ENCODE measurements at regions not wholly inside any gene's neighbourhood (a gene's known extent, or its start where the extent isn't known, plus 50 kb on each side); places are given as distances from the start of the nearest gene placed in this dataset.

DNA sequence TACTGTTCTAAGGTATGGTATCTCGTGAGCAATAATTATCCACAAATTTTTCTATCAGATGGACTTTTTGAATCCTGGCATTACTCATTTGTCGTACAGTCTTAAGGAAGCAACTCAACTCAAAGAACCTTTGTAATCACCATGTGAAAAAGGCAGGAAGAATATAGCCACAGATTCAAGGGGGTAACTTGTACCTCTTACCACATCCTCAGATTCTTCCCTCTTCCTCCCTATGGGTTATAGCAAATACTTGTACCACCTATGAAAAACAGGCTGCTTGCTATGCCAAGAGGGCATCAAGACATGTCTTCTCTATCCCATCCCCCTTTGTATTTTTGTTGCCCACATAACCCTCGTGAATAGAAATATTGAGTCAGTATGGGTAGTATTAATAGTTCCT, 616.6 kb upstream of the USP24 start:
- no peak for TF ChIP-seq CTCF (IDR thresholded peaks at IDR 0.05)
- no peak for TF ChIP-seq POLR2A (IDR thresholded peaks at IDR 0.05)
